ENCODE measurements at regions not wholly inside any gene's neighbourhood (a gene's known extent, or its start where the extent isn't known, plus 50 kb on each side); places are given as distances from the start of the nearest gene placed in this dataset.

DNA sequence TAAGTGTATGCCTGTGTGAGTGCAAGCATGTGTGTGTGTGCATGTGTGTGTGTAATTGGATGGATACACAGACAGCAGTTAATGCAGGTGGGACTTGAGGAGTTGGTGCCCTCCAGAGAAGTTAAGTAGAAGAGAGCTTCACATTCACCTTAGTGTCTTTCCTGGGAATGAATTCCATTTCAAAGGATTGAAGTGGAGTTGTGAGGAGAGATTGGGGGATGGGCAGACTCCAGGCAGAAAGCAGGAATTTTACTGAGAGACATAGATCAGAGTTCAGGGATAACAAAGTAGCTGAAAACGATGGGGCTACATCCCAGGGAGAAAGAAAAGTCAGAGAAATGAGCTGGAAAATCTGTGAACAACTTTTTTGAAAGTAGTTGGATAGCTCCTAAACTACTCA, 464.4 kb downstream of the TCERG1L start:
- no peak overlapping the region for H3K4me3 Mint-ChIP-seq (ENCODE audit: unreplicated experiment)
- BruUV-seq (replicated peaks) = no TSS peak

DNA sequence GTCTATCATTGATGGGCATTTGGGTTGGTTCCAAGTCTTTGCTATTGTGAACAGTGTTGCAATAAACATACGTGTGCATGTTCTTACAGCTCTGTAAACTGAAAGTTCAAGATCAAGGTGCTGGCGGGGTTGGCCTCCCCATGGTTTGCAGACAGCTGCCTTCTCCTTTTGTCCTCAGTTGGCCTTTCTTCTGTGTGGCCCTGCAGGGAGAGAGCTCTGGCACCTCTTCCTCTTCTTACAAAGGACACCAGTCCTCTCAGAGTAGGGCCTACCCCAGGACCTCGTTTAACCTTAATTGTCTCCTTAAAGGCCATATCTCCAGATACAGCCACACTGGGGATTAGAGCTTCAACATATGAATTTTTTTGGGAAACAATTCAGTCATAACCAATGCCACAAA, 462.7 kb downstream of the TCERG1L start:
- H3K36me3 Mint-ChIP-seq (ENCODE audit: insufficient read depth, unreplicated experiment) = no peaks in the 10 kb centered on the region
- no peak for DNase-seq (ENCODE audit: unreplicated experiment)
- no peak overlapping the region for H3K27ac Mint-ChIP-seq (ENCODE audit: low read depth, unreplicated experiment)
- POLR2A ChIA-PET = no interaction called here
- no peaks in the 10 kb centered on the region for H3K27me3 Mint-ChIP-seq (ENCODE audit: insufficient read depth, unreplicated experiment)
- CTCF ChIA-PET = interaction anchor here (0.6 kb wide), 1 partner anchor 217 kb away, joined by 3 read pairs; no protein-coding TSS in a partner anchor
- H3K4me3 Mint-ChIP-seq (ENCODE audit: unreplicated experiment) = no peak overlapping the region
- no peaks in the 10 kb centered on the region for H3K4me1 Mint-ChIP-seq (ENCODE audit: insufficient read depth, unreplicated experiment)
- no TSS peak for BruUV-seq (replicated peaks)
- no peak for TF ChIP-seq CTCF (IDR thresholded peaks at IDR 0.05; ENCODE audit: unreplicated experiment)
- intact Hi-C loops (cut with micrococcal nuclease) = no loop called here
- peaks cover 34% of the 10 kb centered on the region for H3K9me3 Mint-ChIP-seq (ENCODE audit: unreplicated experiment)

More for the DNA sequence above, 464.4 kb downstream of the TCERG1L start:
- no peak for TF ChIP-seq CTCF (IDR thresholded peaks at IDR 0.05; ENCODE audit: unreplicated experiment)
- POLR2A ChIA-PET = no interaction called here
- Mint-ChIP-seq H3K4me1 (ENCODE audit: insufficient read depth, unreplicated experiment) (no peaks in the 10 kb centered on the region), H3K9me3 (ENCODE audit: unreplicated experiment) (peaks cover 22% of the 10 kb centered on the region), H3K27me3 (ENCODE audit: insufficient read depth, unreplicated experiment) (no peaks in the 10 kb centered on the region), H3K36me3 (ENCODE audit: insufficient read depth, unreplicated experiment) (no peaks in the 10 kb centered on the region), H3K27ac (ENCODE audit: low read depth, unreplicated experiment) (no peak overlapping the region)
- intact Hi-C loops (cut with micrococcal nuclease) = no loop called here
- CTCF ChIA-PET = no interaction called here
- DNase-seq (ENCODE audit: unreplicated experiment) = no peak

GRCh38 chr10:130854151-130854550, 457.4 kb downstream of the TCERG1L start:
- intact Hi-C loops (cut with micrococcal nuclease) = no loop called here
- no peak for DNase-seq (ENCODE audit: unreplicated experiment)
- Mint-ChIP-seq H3K4me1 (ENCODE audit: insufficient read depth, unreplicated experiment) (no peaks in the 10 kb centered on the region), H3K27ac (ENCODE audit: low read depth, unreplicated experiment) (no peak overlapping the region), H3K36me3 (ENCODE audit: insufficient read depth, unreplicated experiment) (no peaks in the 10 kb centered on the region), H3K9me3 (ENCODE audit: unreplicated experiment) (peaks cover 62% of the 10 kb centered on the region), H3K27me3 (ENCODE audit: insufficient read depth, unreplicated experiment) (no peaks in the 10 kb centered on the region), H3K4me3 (ENCODE audit: unreplicated experiment) (no peak overlapping the region)
- CTCF ChIA-PET = interaction anchor here (0.6 to 1.3 kb wide), 2 partner anchors 23 to 545 kb away, joined by 3 read pairs; no protein-coding TSS in a partner anchor
- TF ChIP-seq CTCF (IDR thresholded peaks at IDR 0.05; ENCODE audit: unreplicated experiment) = no peak
- no TSS peak for BruUV-seq (replicated peaks)
- POLR2A ChIA-PET = no interaction called here

GRCh38 chr10:130857631-130858295, 453.8 kb downstream of the TCERG1L start:
- TF ChIP-seq CTCF (IDR thresholded peaks at IDR 0.05; ENCODE audit: unreplicated experiment) = no peak
- H3K27me3 Mint-ChIP-seq (ENCODE audit: insufficient read depth, unreplicated experiment) = no peaks in the 10 kb centered on the region
- ChIA-PET CTCF (no interaction called here), POLR2A (no interaction called here)
- intact Hi-C loops (cut with micrococcal nuclease) = no loop called here
- no peak for DNase-seq (ENCODE audit: unreplicated experiment)
- BruUV-seq (replicated peaks) = no TSS peak
- no peak overlapping the region for H3K27ac Mint-ChIP-seq (ENCODE audit: low read depth, unreplicated experiment)
- no peaks in the 10 kb centered on the region for H3K36me3 Mint-ChIP-seq (ENCODE audit: insufficient read depth, unreplicated experiment)
- no peak overlapping the region for H3K4me3 Mint-ChIP-seq (ENCODE audit: unreplicated experiment)
- H3K9me3 Mint-ChIP-seq (ENCODE audit: unreplicated experiment) = peaks cover 55% of the 10 kb centered on the region
- no peaks in the 10 kb centered on the region for H3K4me1 Mint-ChIP-seq (ENCODE audit: insufficient read depth, unreplicated experiment)

All from MCF 10A (cell line).